GM23338 (cell line): ENCODE measurements at regions not wholly inside any gene's neighbourhood (a gene's known extent, or its start where the extent isn't known, plus 50 kb on each side); places are given as distances from the start of the nearest gene placed in this dataset.

Experiments
- CREB1 ChIP-seq: fragments of 250-450 bp; sonication (Bioruptor Pico); IDR thresholded peaks from 2 replicates; pipeline ENCODE4 v1.5.0; 2020; ENCODE audit warnings: low read depth, mild to moderate bottlenecking, moderate library complexity
- EZH2 ChIP-seq: fragments of 200-600 bp; sonication (generic); IDR thresholded peaks from one replicate; pipeline ENCODE4 v1.8.0; 2017; ENCODE audit warnings: antibody characterized with exemption, mild to moderate bottlenecking, low read depth; ENCODE audit not compliant: unreplicated experiment
- EZH2phosphoT487 ChIP-seq: fragments of 200-600 bp; sonication (generic); IDR thresholded peaks from one replicate; pipeline ENCODE4 v1.8.1; 2018; ENCODE audit warnings: antibody characterized with exemption; ENCODE audit not compliant: unreplicated experiment
- JUNB ChIP-seq: IDR thresholded peaks from one replicate; pipeline ENCODE4 v1.6.1; 2016; ENCODE audit warnings: antibody characterized with exemption; ENCODE audit not compliant: unreplicated experiment
- POLR2AphosphoS5 ChIP-seq: IDR thresholded peaks from 2 replicates; pipeline ENCODE4 v1.6.1; 2016; ENCODE audit warnings: antibody characterized with exemption, low read depth
- STAT1 ChIP-seq: IDR thresholded peaks from one replicate; pipeline ENCODE4 v1.6.1; 2016; ENCODE audit warnings: antibody characterized with exemption; ENCODE audit not compliant: unreplicated experiment
- TF ChIP-seq, protein P1 (sequence below), 2 experiments: fragments of 200-600 bp in 1 of 2; sonication (generic) in 1 of 2; conservative IDR thresholded peaks; 2 replicates each; pipeline versions ENCODE4 v1.5.1 to v1.6.1; 2016 to 2017; ENCODE audit warnings: antibody characterized with exemption in 2 of 2, low read depth in 2 of 2, mild to moderate bottlenecking in 2 of 2, moderate library complexity in 1 of 2

DNA sequence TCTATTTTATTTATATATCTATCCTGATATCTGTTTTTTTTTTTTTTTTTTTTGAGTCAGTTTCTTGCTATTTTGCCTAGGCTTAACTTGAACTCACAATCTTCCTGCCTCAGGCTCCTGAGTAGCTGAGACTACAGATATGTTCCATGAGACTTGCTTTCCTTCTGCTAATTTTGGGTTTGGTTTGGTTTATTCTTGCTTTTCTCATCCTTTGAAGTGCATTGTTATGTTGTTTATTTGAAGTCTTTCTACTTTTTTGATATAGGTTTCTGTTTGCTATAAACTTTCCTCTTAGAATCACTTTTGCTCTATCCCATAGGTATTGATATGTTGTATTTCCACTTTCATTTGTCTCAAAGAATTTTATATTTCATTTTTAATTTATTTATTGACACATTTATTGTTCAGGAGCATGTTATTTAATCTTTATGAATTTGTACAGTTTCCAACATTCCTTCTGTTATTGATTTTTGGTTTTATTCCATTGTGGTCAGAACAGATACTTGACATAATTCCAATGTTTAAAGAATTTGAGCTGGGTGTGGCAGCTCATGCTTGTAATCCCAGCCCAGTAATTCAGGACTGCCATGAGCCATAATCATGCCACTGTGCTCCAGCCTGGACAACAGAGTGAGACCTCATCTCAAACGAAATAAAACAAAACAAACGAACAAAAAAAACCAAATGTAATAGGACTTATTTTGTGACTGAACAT is 62.3 kb upstream of the PLSCR4 start:
- TF ChIP-seq, protein P1, sequence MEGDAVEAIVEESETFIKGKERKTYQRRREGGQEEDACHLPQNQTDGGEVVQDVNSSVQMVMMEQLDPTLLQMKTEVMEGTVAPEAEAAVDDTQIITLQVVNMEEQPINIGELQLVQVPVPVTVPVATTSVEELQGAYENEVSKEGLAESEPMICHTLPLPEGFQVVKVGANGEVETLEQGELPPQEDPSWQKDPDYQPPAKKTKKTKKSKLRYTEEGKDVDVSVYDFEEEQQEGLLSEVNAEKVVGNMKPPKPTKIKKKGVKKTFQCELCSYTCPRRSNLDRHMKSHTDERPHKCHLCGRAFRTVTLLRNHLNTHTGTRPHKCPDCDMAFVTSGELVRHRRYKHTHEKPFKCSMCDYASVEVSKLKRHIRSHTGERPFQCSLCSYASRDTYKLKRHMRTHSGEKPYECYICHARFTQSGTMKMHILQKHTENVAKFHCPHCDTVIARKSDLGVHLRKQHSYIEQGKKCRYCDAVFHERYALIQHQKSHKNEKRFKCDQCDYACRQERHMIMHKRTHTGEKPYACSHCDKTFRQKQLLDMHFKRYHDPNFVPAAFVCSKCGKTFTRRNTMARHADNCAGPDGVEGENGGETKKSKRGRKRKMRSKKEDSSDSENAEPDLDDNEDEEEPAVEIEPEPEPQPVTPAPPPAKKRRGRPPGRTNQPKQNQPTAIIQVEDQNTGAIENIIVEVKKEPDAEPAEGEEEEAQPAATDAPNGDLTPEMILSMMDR (conservative IDR thresholded peaks at IDR 0.05; ENCODE audit: low read depth in 2 of 2) = no peak
- TF ChIP-seq EZH2phosphoT487 (no peak), CREB1 (CRISPR knock-in tag) (no peak), POLR2AphosphoS5 (no peak), EZH2 (no peak), STAT1 (no peak), JUNB (no peak)
